ENCODE measurements at regions not wholly inside any gene's neighbourhood (a gene's known extent, or its start where the extent isn't known, plus 50 kb on each side); places are given as distances from the start of the nearest gene placed in this dataset.

DNA sequence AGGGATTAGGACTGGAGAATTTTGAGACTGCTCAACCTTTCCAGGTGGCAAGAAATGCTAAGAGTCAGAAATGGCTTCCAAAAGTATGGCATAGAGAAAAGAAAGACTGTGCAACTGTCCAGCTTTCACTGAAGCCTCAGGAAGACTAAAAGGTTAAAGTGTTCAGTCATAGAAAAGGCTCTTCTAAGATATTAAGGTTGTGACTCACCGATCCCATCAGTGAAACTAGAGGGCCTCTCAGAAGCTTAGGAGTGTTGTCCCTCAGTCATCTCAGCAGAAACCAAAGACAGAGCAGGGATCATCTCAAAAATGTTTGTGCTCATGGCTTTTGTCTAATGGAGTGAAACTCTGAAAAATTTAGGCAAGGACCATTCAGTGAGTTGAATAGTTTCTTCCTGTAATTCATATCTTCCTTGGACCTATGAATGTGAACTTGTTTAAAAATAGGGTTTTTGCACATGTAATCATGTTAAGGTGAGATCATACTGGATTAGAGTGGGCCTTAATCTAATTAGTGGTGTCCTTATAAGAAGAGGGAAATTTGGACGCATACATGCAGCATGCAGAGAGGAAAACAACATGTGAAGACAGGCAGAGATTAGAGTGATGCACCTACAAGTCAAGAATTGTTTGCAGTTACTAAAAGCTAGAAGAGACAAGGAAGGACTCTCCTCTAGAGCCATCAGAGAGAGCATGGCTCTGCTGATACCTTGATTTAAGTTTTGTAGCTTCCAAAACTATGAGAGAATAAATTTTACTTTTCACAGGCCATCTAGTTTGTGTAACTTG, 71.3 kb downstream of the RPE65 start:
- Histone ChIP-seq H3K4me3 (ENCODE audit: control insufficient read depth in 2 of 3, extremely low read depth in 1 of 3, insufficient read depth in 2 of 3, low read depth in 1 of 3, low read length in 3 of 3) (peak overlapping the region in 2 of 3 experiments; percentile 14 to 36), H3K4me2 (ENCODE audit: control insufficient read depth, extremely low read depth, insufficient read depth, low read depth, low read length) (peak overlapping the region; percentile 62), H3K9me3 (ENCODE audit: control insufficient read depth, low read depth, low read length) (no peaks in the 10 kb centered on the region), H3K36me3 (ENCODE audit: control insufficient read depth in 2 of 2, extremely low read depth in 1 of 2, insufficient read depth in 2 of 2, low read length in 2 of 2) (no peaks in the 10 kb centered on the region), H3K4me1 (ENCODE audit: control insufficient read depth, extremely low read depth, insufficient read depth, low read length) (peaks cover 21% of the 10 kb centered on the region), H3K27ac (ENCODE audit: control insufficient read depth, insufficient read depth, low read length) (peak overlapping the region; percentile 53), H2AFZ (ENCODE audit: control insufficient read depth, low read length) (peak overlapping the region; percentile 11), H3K27me3 (ENCODE audit: control insufficient read depth, extremely low read depth, insufficient read depth, low read length) (no peaks in the 10 kb centered on the region), H3K79me2 (ENCODE audit: control insufficient read depth, insufficient read depth, low read length) (no peaks in the 10 kb centered on the region), H4K20me1 (ENCODE audit: control insufficient read depth, extremely low read depth, insufficient read depth, low read length) (no peaks in the 10 kb centered on the region), H3K9me1 (ENCODE audit: control insufficient read depth, extremely low read depth, insufficient read depth, low read length) (no peaks in the 10 kb centered on the region), H3K9ac (ENCODE audit: control insufficient read depth, extremely low read depth, insufficient read depth, low read length) (no peak overlapping the region)
- peak; percentile 59 for FAIRE-seq
- TF ChIP-seq CTCF (optimal IDR thresholded peaks at IDR 0.05 in 1 of 3, IDR thresholded peaks at IDR 0.05 in 1 of 3, conservative IDR thresholded peaks at IDR 0.05 in 1 of 3; ENCODE audit: extremely low read depth in 1 of 3, insufficient read depth in 2 of 3, low read length in 3 of 3) (no peak), EZH2 (IDR thresholded peaks at IDR 0.05; ENCODE audit: low read length) (no peak)
- dilution Hi-C loops (cut with MboI; ENCODE audit: extremely low pct_ligation_motif_present, low sequenced_read_pairs): no loop called here
- no peak for DNase-seq (ENCODE audit: low read depth, low spot score)

DNA sequence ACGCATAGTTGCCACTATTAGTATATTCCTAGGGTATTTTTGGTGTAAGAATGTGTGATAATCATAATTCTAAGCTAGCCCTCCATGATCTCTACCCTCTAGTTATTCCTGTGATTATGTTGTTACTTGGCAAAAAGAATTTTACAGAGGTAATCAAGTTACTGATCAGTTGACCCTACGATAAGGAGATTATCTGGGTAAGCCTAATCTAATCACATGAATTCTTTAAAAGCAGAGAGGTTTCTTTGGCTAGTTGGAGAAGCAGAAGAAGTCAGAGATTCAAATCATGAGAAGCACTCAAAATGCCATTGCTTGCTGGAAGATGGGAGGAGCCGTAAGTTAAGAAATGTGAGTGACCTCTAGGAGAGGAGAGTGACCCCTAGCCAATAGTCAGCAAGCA, 72.7 kb downstream of the RPE65 start:
- Histone ChIP-seq H3K4me2 (ENCODE audit: control insufficient read depth, extremely low read depth, insufficient read depth, low read depth, low read length) (no peak overlapping the region), H3K27me3 (ENCODE audit: control insufficient read depth, extremely low read depth, insufficient read depth, low read length) (no peaks in the 10 kb centered on the region)
- TF ChIP-seq EZH2 (IDR thresholded peaks at IDR 0.05; ENCODE audit: low read length) (no peak), CTCF (optimal IDR thresholded peaks at IDR 0.05 in 1 of 3, IDR thresholded peaks at IDR 0.05 in 1 of 3, conservative IDR thresholded peaks at IDR 0.05 in 1 of 3; ENCODE audit: extremely low read depth in 1 of 3, insufficient read depth in 2 of 3, low read length in 3 of 3) (no peak)

More for the DNA sequence above, 72.7 kb downstream of the RPE65 start:
- Histone ChIP-seq H3K9me1 (ENCODE audit: control insufficient read depth, extremely low read depth, insufficient read depth, low read length) (no peaks in the 10 kb centered on the region), H2AFZ (ENCODE audit: control insufficient read depth, low read length) (no peak overlapping the region), H3K36me3 (ENCODE audit: control insufficient read depth in 2 of 2, extremely low read depth in 1 of 2, insufficient read depth in 2 of 2, low read length in 2 of 2) (no peaks in the 10 kb centered on the region), H3K4me1 (ENCODE audit: control insufficient read depth, extremely low read depth, insufficient read depth, low read length) (peaks cover 16% of the 10 kb centered on the region), H3K4me3 (ENCODE audit: control insufficient read depth in 2 of 3, extremely low read depth in 1 of 3, insufficient read depth in 2 of 3, low read depth in 1 of 3, low read length in 3 of 3) (no peak overlapping the region), H3K9ac (ENCODE audit: control insufficient read depth, extremely low read depth, insufficient read depth, low read length) (no peak overlapping the region), H3K79me2 (ENCODE audit: control insufficient read depth, insufficient read depth, low read length) (no peaks in the 10 kb centered on the region), H3K9me3 (ENCODE audit: control insufficient read depth, low read depth, low read length) (no peaks in the 10 kb centered on the region), H4K20me1 (ENCODE audit: control insufficient read depth, extremely low read depth, insufficient read depth, low read length) (no peaks in the 10 kb centered on the region), H3K27ac (ENCODE audit: control insufficient read depth, insufficient read depth, low read length) (no peak overlapping the region)
- FAIRE-seq (no peak), DNase-seq (ENCODE audit: low read depth, low spot score) (no peak)
- dilution Hi-C loops (cut with MboI; ENCODE audit: extremely low pct_ligation_motif_present, low sequenced_read_pairs): no loop called here
